Neural crest cell (in vitro differentiated cells): ENCODE measurements at regions not wholly inside any gene's neighbourhood (a gene's known extent, or its start where the extent isn't known, plus 50 kb on each side); places are given as distances from the start of the nearest gene placed in this dataset.

Experiments
- DNase-seq: peaks from one replicate; pipeline ENCODE4 v3.0.0; 2021; ENCODE audit warnings: low read depth, mixed read lengths, low spot score
- H3K27ac Mint-ChIP-seq: one replicate; pipeline ENCODE4 v1.8.0; 2021; ENCODE audit warnings: mild to moderate bottlenecking, mixed read lengths; ENCODE audit not compliant: unreplicated experiment
- H3K27me3 Mint-ChIP-seq: 2 replicates; pipeline ENCODE4 v1.8.0; 2021; ENCODE audit warnings: low read depth, mild to moderate bottlenecking, mixed read lengths
- H3K36me3 Mint-ChIP-seq: 2 replicates; pipeline ENCODE4 v1.8.0; 2021; ENCODE audit warnings: low read depth, mild to moderate bottlenecking, mixed read lengths
- H3K4me1 Mint-ChIP-seq: 2 replicates; pipeline ENCODE4 v1.8.0; 2021; ENCODE audit warnings: mixed read lengths
- H3K4me3 Mint-ChIP-seq: one replicate; pipeline ENCODE4 v1.8.0; 2021; ENCODE audit warnings: mild to moderate bottlenecking, mixed read lengths
- H3K9me3 Mint-ChIP-seq: 2 replicates; pipeline ENCODE4 v1.8.0; 2021; ENCODE audit warnings: mixed read lengths
- CTCF ChIP-seq: fragments of 200-600 bp; sonication (generic); conservative IDR thresholded peaks from 2 replicates; pipeline ENCODE4 v1.5.0; 2021; ENCODE audit warnings: antibody characterized with exemption, mild to moderate bottlenecking

- Mint-ChIP-seq H3K27ac (no peak overlapping the region), H3K27me3 (no peaks in the 10 kb centered on the region), H3K9me3 (no peaks in the 10 kb centered on the region), H3K36me3 (peaks cover 3% of the 10 kb centered on the region), H3K4me1 (no peaks in the 10 kb centered on the region), H3K4me3 (no peak overlapping the region)
- DNase-seq = no peak
- no peak for TF ChIP-seq CTCF
Measured at GRCh38 chrX:16457239-16457638, 192.7 kb upstream of the S100G start.

GRCh38 chrX:16458208-16458607, 191.8 kb upstream of the S100G start:
- Mint-ChIP-seq H3K27ac (peak overlapping the region; percentile 16), H3K36me3 (peaks cover 3% of the 10 kb centered on the region), H3K27me3 (no peaks in the 10 kb centered on the region), H3K4me3 (no peak overlapping the region), H3K4me1 (no peaks in the 10 kb centered on the region), H3K9me3 (no peaks in the 10 kb centered on the region)
- DNase-seq = no peak
- TF ChIP-seq CTCF = no peak

- no peak for TF ChIP-seq CTCF
- H3K27me3 Mint-ChIP-seq = no peaks in the 10 kb centered on the region
- peaks cover 3% of the 10 kb centered on the region for H3K36me3 Mint-ChIP-seq
- H3K9me3 Mint-ChIP-seq = no peaks in the 10 kb centered on the region
- no peak for DNase-seq
- H3K4me3 Mint-ChIP-seq = no peak overlapping the region
- H3K4me1 Mint-ChIP-seq = no peaks in the 10 kb centered on the region
- H3K27ac Mint-ChIP-seq = no peak overlapping the region
Measured at GRCh38 chrX:16459008-16459407, 190.9 kb upstream of the S100G start.

- H3K4me1 Mint-ChIP-seq = no peaks in the 10 kb centered on the region
- no peak for DNase-seq
- H3K4me3 Mint-ChIP-seq = no peak overlapping the region
- no peaks in the 10 kb centered on the region for H3K9me3 Mint-ChIP-seq
- no peak for TF ChIP-seq CTCF
- no peak overlapping the region for H3K27ac Mint-ChIP-seq
- H3K36me3 Mint-ChIP-seq = peaks cover 3% of the 10 kb centered on the region
- no peaks in the 10 kb centered on the region for H3K27me3 Mint-ChIP-seq
Measured at GRCh38 chrX:16461968-16462367, 188.0 kb upstream of the S100G start.

- Mint-ChIP-seq H3K36me3 (peaks cover 3% of the 10 kb centered on the region), H3K4me1 (no peaks in the 10 kb centered on the region), H3K27ac (no peak overlapping the region), H3K9me3 (no peaks in the 10 kb centered on the region), H3K27me3 (no peaks in the 10 kb centered on the region), H3K4me3 (no peak overlapping the region)
- TF ChIP-seq CTCF = no peak
- DNase-seq = no peak
Measured at GRCh38 chrX:16462912-16463311, 187.0 kb upstream of the S100G start.

GRCh38 chrX:16464369-16464768, 185.6 kb upstream of the S100G start:
- no peak for TF ChIP-seq CTCF
- no peaks in the 10 kb centered on the region for H3K9me3 Mint-ChIP-seq
- no peaks in the 10 kb centered on the region for H3K27me3 Mint-ChIP-seq
- H3K4me3 Mint-ChIP-seq = no peak overlapping the region
- H3K36me3 Mint-ChIP-seq = peaks cover 3% of the 10 kb centered on the region
- DNase-seq = no peak
- H3K4me1 Mint-ChIP-seq = no peaks in the 10 kb centered on the region
- no peak overlapping the region for H3K27ac Mint-ChIP-seq
